NCI-H2081 (cell line): ENCODE measurements at regions not wholly inside any gene's neighbourhood (a gene's known extent, or its start where the extent isn't known, plus 50 kb on each side); places are given as distances from the start of the nearest gene placed in this dataset.
A peak's percentile ranks its signal among the peaks of the same experiment; 100 is the strongest.
"Not testable (repeated sequence)": the region's sequence is repeated elsewhere in the genome, so short reads cannot be mapped to it uniquely, and the experiment has no call there.

Experiments
- DNase-seq, 2 experiments: peaks; one replicate each; lab custom pipeline; 2025; lab: John Stamatoyannopoulos, UW

GRCh38 chr20:30164389-30164788, 1093.1 kb upstream of the DEFB115 start:
- DNase-seq = not testable (repeated sequence)

DNA sequence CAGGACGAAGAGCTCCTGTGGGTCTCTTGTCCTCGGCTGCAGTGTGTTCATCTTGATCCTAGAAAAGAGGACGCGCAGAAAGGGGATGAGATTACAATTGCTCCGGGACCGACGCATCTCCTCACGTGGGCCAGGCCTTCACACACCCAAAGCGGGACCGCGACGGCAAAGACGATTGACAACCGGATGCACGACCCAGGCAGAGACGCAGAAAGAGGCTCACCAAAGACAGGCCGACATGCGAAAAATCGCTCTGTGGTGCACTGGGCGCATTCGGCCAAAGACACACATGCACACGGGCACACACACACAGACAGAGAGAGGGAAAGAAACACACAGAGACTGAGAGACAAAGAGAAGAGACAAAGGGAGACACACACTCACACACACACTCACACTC, 1089.9 kb upstream of the DEFB115 start:
- DNase-seq = no peak

DNA sequence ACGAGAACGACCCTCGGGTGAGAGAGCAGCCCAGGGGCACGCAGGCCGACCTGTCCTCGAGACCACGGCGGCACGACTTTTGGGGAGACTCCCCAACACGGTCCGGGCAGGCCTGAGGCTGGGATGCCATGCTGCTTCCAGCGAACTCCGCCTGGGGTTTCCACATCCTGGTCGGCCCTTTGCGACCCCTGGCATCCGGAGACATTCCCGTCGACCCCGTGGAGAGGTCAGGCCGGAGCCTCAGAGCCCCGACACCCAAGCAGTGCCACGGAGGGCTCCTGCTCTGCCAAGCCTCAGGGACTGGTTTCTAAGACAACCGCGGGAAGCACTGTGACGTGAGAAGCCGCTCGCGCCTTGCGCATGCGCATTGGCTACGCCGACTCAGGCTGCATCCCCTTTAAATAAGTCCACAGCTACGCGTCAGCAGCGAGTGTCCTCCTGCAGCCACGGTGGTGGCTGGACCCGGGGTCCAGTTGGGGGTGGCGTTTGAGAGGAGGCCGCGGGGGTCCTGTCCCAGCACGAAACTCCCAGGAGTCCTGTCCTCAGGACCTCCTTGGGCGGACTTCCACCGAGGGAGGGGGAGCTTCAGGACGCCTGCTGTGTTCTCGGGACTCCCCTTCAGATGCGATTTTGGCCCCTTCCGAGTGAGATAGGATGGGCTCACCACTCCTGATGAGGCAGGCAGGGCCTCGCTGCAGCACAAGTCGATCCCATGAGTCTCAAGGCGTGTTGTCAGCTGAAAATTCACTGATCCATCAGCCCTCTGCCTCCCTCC, 1089.3 kb upstream of the DEFB115 start:
- no peak for DNase-seq

- no peak for DNase-seq
Observed at GRCh38 chr20:30168800-30169138, 1088.7 kb upstream of the DEFB115 start.

DNA sequence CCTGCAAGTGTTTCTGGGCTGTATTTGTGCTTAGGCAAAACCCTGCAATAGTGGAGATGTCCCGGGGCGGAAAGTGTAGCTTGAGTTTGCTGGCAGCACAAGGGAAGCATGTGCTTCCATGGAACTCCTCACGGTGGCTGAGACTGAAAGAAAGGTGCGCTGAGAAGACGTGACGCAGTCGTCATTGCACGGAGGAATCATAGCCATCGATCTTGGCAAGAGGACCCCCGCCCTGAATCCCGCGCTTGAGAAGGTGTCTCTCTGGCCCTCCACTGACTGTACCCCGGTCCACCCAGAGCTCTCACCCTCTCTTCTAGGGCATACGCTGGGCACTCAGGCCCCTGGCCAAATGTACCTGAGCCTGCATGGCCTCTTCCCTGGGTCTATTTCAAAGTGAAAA, 1081.8 kb upstream of the DEFB115 start:
- no peak for DNase-seq

DNA sequence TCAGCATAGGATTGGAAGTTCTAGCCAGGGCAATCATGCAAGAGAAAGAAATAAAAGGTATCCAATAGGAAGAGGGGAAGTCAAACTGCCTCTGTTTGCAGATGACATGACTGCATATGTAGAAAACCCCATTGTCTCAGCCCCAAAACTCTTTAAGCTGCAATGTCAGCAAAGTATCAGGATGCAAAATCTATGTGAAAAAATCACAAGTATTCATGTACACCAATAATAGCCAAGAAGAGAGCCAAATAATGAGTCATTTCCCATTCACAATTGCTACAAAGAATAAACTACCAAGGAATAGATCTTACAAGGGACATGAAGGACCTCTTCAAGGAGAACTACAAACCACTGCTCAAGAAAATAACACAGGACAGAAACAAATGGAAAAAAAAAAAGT, 1074.3 kb upstream of the DEFB115 start:
- not testable (repeated sequence) for DNase-seq

GRCh38 chr20:30191785-30192184, 1065.7 kb upstream of the DEFB115 start:
- DNase-seq = not testable (repeated sequence)

- DNase-seq = not testable (repeated sequence)
Observed at GRCh38 chr20:30234477-30234876, 1023.0 kb upstream of the DEFB115 start.

DNA sequence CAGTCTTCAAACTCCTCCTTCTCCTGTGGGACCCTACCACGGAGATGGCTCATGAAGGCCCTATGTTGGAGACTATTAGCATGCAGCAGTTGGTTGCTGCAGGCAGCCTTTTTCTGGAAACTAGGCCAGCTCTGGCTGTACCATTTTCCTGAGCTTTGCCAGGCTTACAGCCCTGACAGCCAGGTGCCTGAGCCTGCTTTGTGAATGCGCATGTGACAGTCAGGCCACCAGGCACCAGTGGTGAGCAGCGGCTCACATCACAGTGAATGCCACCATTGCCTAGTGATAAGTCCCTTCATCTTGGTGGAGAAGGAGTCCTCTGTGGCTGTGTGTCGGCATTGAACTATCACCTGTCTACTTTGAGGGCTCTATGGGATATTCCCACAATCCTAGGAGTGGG, 982.4 kb upstream of the DEFB115 start:
- not testable (repeated sequence) for DNase-seq

DNA sequence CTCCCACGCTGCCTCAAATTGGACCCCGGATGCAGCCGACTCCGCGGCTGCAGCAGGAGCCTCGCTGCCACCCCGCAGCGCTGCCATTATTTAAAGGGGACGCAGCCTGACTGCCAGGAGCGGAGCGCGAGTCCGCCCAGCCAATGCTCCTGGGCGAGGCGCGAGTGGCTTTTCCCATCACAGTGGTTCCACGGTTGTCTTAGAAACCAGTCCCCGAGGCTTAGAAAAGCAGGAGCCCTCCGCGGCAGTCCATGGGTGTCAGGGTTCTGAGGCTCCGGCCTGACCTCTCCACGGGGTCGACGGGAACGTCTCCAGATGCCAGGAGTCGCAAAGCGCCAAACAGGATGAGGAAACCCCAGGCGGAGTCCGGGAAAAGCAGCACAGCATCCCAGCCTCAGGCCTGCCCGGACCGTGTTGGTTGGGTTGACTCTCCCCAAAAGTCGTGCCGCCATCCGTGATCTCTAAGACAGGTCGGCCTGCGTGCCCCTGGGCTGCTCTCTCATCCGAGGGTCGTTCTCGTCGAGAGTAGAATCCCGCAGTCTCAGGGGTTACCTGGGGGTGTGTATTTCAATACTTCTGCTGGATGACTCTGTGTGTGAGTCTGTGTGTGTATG, 975.8 kb upstream of the DEFB115 start:
- no peak for DNase-seq

DNA sequence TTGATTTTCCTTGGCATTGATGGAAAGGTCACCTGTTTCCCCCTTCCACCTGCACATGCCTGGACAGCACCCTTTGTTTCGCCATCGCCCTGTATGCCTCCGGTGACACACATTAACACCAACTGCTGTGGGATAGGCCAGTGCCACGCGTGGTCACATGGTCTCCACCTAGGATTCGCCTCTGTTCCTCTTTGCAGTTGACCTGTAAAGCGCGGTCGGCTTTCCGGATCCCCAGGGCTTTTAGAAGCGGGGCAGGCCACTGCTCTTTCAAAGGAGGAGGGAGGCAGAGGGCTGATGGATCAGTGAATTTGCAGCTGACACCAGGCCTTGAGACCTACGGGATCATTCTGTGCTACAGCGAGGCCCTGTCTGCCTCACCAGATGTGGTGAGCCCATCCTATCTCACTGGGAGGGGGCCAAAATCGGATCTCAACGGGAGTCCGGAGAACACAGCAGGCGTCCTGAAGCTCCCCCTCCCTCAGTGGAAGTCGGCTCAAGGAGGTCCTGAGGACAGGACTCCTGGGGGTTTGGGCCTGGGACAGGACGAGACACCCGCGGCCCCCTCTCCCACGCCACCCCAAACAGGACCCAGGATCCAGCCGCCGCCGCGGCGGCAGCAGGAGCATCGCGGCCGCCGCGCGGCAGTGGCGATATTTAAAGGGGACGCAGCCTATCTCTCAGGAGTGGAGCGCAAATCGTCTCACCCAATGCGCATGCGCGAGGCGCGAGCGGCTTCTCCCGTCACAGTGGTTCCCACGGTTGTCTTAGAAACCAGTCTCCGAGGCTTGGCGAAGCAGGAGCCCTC, 973.8 kb upstream of the DEFB115 start:
- peak; percentile 7 to 24 for DNase-seq

GRCh38 chr20:30284281-30284905, 973.1 kb upstream of the DEFB115 start:
- DNase-seq = no peak

DNA sequence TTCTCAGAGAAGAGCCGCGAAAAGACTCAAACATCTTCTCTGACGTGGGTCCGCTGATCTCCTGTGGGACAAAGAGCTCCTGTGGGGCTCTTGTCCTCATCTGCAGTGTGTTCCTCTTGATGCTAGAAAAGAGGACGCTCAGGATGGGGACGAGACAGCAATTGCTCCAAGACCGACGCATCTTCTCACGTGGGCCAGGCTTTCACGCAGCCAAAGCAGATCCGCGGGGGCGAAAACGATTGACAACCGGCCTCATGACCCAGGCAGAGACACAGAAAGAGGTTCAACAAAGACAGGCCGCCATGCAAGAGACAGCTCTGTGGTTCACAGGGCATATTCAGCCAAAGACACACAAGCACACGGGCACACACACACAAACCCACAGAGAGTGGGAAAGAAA, 971.8 kb upstream of the DEFB115 start:
- no peak for DNase-seq

DNA sequence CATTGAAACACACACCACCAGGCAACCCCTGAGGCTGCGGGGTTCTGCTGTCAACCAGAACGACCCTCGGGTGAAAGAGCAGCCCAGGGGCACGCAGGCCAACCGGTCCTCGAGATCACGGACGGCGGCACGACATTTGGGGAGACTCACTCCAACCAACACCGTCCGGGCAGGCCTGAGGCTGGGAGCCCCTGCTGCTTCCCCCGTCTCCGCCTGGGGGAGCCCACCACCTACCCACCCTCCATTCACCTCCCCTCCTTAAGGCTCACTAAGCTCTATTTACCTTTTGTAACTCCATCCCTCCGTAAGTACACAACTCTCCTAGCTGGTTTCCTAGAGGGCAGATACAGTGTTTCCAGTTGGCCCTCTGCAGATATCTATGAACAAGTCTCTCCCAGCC, 971.3 kb upstream of the DEFB115 start:
- DNase-seq = no peak

DNA sequence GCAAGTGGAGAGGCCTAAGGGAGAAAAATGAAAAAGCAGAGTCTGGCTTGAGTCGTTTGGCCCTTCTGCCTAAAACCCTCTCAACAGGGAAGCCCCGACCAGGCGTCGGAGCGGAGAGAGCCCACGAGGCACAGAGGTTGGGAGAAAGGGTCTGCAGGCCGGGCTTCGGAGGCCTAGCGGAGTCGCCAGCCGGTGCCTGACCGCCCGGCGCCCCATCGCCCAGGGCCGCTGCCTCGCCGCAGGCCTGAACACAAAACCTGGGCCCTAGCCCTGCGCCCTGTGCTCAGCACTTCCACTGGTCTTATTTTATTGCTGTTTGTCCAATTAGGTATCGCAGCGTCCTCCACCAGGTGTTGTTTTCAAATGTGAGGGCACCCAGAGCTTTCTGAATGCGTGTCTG, 970.0 kb upstream of the DEFB115 start:
- DNase-seq = not testable (repeated sequence)

DNA sequence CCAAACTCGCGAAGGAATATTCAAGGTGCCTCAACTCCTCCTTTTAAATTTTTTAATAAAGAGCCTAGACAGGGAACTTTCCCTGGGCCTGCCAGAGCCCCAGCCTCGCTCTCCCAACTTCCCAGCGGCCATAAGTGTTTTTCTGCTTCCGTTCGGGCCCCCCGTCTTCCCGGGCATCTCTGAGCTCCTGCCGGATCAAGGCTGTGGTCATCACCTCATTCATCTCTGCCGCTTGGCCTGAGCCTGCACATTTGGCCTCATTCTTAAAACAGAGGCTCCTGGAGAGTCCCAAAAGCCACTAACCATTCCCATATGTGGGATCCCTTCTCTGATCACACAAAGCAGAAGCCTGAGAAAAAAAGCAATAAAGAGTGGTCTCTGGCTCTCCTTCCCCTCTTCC, 969.1 kb upstream of the DEFB115 start:
- no peak for DNase-seq

DNA sequence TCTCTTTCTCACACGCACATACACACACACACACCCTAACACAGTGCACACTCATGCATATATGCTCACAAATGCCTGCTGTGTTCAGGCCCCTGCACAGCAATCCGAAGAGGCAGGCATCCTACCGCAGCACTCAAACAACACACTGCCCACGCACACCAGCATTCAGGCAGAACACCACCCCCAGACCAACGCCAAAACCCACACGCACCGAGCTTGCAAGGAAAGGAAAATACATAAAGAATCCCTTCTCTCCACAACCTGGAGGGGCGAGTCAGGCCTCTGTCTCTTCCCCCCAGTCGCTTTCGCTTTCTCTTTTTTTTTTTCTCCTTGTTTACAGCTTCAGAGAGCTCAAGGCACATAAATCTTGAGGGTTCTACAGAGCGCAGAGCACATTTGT, 968.4 kb upstream of the DEFB115 start:
- DNase-seq = not testable (repeated sequence)

GRCh38 chr20:30289711-30290141, 967.7 kb upstream of the DEFB115 start:
- DNase-seq = not testable (repeated sequence)

DNA sequence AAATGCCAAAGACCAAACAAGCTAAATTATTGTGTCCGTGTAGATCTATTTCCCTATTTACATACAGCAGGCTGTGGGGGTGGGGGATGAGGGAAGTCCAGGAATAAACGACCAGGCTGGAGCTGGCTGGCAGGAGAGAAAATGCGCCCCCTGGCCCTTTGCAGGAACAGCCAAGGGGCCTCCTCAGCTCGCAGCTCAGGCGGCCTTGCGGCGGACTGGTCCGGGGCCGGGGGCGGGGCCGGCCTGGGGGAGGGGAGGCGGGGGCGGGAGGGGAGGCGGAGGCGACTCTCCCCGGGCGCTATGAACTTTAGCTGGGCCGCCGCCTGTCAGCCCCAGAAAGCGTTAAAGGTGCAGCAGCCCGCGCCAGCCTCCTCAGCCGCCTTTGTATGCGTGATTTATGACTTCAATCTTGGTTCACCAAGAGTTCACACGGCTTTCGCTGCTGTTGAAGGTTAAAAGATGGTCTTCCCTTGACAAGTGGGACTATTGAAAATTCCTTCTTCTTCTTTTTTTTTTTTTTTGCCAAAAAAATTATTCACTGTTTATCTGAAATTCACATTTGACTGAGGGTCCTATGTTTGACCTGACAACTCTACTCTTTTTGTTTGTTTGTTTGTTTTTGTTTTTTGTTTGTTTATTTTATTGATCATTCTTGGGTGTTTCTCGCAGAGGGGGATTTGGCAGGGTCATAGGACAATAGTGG, 967.0 kb upstream of the DEFB115 start:
- DNase-seq = not testable (repeated sequence)

DNA sequence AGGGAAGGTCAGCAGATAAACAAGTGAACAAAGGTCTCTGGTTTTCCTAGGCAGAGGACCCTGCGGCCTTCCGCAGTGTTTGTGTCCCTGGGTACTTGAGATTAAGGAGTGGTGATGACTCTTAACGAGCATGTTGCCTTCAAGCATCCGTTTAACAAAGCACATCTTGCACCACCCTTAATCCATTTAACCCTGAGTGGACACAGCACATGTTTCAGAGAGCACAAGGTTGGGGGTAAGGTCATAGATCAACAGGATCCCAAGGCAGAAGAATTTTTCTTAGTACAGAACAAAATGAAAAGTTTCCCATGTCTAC, 966.4 kb upstream of the DEFB115 start:
- DNase-seq = not testable (repeated sequence)

GRCh38 chr20:30291686-30292085, 965.8 kb upstream of the DEFB115 start:
- not testable (repeated sequence) for DNase-seq

DNA sequence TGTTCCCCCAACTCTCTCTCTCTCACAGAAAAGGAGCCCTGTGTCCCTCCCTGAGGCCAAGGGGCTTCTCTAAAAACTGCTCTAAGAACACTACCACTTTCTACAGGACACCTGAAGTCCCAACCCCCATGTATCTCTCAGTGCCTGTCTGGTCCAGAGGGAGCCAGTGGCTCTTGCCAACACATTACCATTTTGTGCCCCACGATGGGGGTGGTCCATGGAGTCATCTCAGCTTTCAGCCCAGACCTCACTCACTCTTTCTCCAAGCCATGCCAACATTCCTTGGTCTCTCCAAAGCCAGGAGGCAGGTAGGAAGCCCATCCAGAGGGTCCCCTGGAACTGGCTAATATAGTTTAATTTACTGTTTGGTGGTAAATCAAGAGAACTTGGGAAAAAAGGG, 962.1 kb upstream of the DEFB115 start:
- not testable (repeated sequence) for DNase-seq
